ENCODE measurements at regions not wholly inside any gene's neighbourhood (a gene's known extent, or its start where the extent isn't known, plus 50 kb on each side); places are given as distances from the start of the nearest gene placed in this dataset.

GRCh38 chr10:23534761-23535160 lies 95.9 kb downstream of the OTUD1 start:
- TF ChIP-seq ZNF561 (tag by site-specific recombination; IDR thresholded peaks at IDR 0.05; ENCODE audit: borderline replicate concordance) (no peak), CTCF (tag by site-specific recombination; IDR thresholded peaks at IDR 0.05) (no peak), ZNF202 (tag by site-specific recombination; IDR thresholded peaks at IDR 0.05; ENCODE audit: borderline replicate concordance) (no peak), ATF2 (tag by site-specific recombination; IDR thresholded peaks at IDR 0.05; ENCODE audit: low read depth) (no peak), SP7 (tag by site-specific recombination; IDR thresholded peaks at IDR 0.05) (no peak), ELK4 (IDR thresholded peaks at IDR 0.05; ENCODE audit: borderline replicate concordance, low read depth, low read length) (no peak), MEIS1 (CRISPR knock-in tag; IDR thresholded peaks at IDR 0.05; ENCODE audit: borderline replicate concordance) (no peak)
- TF ChIP-seq, protein P1, sequence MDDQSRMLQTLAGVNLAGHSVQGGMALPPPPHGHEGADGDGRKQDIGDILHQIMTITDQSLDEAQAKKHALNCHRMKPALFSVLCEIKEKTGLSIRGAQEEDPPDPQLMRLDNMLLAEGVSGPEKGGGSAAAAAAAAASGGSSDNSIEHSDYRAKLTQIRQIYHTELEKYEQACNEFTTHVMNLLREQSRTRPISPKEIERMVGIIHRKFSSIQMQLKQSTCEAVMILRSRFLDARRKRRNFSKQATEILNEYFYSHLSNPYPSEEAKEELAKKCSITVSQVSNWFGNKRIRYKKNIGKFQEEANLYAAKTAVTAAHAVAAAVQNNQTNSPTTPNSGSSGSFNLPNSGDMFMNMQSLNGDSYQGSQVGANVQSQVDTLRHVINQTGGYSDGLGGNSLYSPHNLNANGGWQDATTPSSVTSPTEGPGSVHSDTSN (CRISPR knock-in tag; IDR thresholded peaks at IDR 0.05) = no peak
- TF ChIP-seq, protein P2, sequence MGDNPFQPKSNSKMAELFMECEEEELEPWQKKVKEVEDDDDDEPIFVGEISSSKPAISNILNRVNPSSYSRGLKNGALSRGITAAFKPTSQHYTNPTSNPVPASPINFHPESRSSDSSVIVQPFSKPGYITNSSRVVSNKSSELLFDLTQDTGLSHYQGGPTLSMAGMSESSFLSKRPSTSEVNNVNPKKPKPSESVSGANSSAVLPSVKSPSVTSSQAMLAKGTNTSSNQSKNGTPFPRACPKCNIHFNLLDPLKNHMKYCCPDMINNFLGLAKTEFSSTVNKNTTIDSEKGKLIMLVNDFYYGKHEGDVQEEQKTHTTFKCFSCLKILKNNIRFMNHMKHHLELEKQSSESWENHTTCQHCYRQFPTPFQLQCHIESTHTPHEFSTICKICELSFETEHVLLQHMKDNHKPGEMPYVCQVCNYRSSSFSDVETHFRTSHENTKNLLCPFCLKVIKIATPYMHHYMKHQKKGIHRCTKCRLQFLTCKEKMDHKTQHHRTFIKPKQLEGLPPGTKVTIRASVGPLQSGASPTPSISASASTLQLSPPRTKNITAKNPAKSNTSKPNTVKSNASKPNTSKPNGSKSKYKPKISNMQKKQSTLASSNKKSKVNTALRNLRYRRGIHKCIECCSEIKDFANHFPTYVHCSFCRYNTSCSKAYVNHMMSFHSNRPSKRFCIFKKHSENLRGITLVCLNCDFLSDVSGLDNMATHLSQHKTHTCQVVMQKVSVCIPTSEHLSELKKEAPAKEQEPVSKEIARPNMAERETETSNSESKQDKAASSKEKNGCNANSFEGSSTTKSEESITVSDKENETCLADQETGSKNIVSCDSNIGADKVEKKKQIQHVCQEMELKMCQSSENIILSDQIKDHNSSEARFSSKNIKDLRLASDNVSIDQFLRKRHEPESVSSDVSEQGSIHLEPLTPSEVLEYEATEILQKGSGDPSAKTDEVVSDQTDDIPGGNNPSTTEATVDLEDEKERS (tag by site-specific recombination; IDR thresholded peaks at IDR 0.05) = no peak
- TF ChIP-seq, protein P3, sequence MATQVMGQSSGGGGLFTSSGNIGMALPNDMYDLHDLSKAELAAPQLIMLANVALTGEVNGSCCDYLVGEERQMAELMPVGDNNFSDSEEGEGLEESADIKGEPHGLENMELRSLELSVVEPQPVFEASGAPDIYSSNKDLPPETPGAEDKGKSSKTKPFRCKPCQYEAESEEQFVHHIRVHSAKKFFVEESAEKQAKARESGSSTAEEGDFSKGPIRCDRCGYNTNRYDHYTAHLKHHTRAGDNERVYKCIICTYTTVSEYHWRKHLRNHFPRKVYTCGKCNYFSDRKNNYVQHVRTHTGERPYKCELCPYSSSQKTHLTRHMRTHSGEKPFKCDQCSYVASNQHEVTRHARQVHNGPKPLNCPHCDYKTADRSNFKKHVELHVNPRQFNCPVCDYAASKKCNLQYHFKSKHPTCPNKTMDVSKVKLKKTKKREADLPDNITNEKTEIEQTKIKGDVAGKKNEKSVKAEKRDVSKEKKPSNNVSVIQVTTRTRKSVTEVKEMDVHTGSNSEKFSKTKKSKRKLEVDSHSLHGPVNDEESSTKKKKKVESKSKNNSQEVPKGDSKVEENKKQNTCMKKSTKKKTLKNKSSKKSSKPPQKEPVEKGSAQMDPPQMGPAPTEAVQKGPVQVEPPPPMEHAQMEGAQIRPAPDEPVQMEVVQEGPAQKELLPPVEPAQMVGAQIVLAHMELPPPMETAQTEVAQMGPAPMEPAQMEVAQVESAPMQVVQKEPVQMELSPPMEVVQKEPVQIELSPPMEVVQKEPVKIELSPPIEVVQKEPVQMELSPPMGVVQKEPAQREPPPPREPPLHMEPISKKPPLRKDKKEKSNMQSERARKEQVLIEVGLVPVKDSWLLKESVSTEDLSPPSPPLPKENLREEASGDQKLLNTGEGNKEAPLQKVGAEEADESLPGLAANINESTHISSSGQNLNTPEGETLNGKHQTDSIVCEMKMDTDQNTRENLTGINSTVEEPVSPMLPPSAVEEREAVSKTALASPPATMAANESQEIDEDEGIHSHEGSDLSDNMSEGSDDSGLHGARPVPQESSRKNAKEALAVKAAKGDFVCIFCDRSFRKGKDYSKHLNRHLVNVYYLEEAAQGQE (tag by site-specific recombination; IDR thresholded peaks at IDR 0.05) = no peak

Measured in HEK293 (cell line).